GM12875 (cell line): ENCODE measurements at regions not wholly inside any gene's neighbourhood (a gene's known extent, or its start where the extent isn't known, plus 50 kb on each side); places are given as distances from the start of the nearest gene placed in this dataset.

Source experiments
- H3K4me3 ChIP-seq: one replicate; pipeline ENCODE4 v1.5.1; 2011; ENCODE audit warnings: low read depth, low read length, control low read depth
- TF ChIP-seq, protein P1 (sequence below): IDR thresholded peaks from 2 replicates; pipeline ENCODE4 v1.5.1; 2011; ENCODE audit warnings: low read depth, mild to moderate bottlenecking, control low read depth, inconsistent platforms, low read length, moderate library complexity, borderline replicate concordance; ENCODE audit not compliant: insufficient read depth

DNA sequence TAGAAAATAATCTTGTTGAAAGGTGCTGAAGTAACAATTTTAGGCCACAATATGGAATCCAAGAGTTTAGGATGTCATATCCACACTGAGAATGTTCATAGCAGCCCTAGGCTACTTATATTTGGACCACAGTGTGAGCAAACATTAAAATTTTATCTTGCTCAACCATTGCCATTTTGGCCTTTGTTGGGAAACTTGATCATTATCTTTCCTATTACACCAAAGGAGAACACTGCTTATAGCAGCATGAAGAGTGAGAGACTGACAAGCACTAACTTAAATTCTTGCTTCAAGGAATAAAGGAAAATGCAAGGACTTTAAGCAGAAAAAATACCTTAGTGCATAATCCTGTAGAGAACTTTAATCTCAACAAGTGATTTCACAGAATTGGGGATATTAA is 86.3 kb upstream of the LRRTM4 start:
- no peak overlapping the region for H3K4me3 ChIP-seq
- TF ChIP-seq, protein P1, sequence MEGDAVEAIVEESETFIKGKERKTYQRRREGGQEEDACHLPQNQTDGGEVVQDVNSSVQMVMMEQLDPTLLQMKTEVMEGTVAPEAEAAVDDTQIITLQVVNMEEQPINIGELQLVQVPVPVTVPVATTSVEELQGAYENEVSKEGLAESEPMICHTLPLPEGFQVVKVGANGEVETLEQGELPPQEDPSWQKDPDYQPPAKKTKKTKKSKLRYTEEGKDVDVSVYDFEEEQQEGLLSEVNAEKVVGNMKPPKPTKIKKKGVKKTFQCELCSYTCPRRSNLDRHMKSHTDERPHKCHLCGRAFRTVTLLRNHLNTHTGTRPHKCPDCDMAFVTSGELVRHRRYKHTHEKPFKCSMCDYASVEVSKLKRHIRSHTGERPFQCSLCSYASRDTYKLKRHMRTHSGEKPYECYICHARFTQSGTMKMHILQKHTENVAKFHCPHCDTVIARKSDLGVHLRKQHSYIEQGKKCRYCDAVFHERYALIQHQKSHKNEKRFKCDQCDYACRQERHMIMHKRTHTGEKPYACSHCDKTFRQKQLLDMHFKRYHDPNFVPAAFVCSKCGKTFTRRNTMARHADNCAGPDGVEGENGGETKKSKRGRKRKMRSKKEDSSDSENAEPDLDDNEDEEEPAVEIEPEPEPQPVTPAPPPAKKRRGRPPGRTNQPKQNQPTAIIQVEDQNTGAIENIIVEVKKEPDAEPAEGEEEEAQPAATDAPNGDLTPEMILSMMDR: no peak

DNA sequence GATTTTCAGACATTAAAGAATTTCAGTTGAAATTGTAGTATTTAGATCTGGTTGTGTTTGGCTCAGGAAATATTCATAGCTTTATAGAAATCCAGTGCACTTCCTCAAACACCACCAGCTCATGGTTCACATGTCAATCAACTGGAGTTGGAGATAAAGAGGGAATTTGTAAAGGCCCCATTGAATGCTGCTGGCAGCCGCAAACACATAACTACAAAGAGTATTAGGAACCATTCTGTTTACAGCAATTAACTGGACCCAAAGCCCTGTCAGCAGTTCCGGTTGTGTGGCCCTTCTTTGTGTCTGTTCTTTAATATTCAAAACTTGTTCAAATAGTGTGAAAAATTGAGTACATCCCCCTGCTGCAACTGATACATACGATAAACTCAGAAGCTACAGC is 107.4 kb upstream of the LRRTM4 start:
- H3K4me3 ChIP-seq: no peak overlapping the region
- TF ChIP-seq, protein P1: no peak

DNA sequence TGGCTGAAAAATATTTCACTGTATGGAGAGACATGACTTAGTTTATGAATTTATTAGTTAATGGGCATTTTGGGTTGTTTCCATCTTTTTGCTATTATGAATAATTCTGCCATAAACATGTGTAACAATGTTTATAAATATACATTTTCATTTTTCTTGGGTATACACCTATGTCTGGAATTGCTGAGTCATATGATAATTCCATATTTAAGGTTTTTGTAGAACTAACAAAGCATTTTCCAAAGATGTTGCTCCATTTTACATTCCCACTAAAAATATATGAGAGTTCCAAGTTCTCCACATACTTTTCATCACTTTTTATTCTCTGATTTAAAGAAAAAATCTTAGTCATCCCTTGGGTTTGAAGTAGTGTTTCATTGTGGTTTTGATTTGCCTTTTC is 108.8 kb upstream of the LRRTM4 start:
- H3K4me3 ChIP-seq: no peak overlapping the region
- TF ChIP-seq, protein P1: no peak

DNA sequence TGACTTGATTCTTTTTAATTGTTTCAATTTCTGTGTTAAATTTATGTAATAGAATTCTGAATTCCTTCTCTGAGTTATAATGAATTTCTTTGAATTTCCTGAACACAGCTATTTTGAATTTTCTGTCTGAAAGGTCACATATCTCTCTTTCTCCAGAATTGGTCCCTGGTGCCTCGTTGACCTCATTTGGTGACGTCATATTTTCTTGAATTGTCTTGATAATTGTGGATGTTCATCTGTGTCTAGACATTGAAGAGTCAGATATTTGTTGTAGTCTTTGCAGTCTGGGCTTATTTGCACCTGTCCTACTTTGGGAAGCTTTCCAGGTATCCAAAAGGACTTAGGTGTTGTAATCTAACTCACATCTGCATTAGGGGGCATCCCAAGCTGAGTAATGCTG is 111.4 kb upstream of the LRRTM4 start:
- no peak overlapping the region for H3K4me3 ChIP-seq
- TF ChIP-seq, protein P1: no peak

DNA sequence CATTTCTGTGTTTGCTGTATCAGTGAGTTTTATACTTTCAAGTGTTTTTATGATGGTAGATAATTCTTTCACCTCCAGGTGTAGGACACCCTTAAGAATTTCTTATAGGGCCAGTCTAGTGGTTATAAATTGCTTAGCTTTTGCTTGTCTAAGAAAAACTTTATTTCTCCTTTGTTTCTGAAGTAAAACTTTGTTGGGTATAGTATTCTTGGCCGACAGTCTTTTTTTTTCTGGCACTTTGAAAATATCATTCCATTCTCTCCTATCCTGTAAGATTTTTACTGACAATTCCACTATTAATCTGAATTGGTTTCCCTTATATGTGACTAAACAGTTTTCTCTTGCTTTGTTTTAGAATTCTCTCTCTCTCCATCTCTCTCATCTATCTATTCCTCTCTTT is 118.7 kb upstream of the LRRTM4 start:
- H3K4me3 ChIP-seq: no peak overlapping the region
- TF ChIP-seq, protein P1: no peak

DNA sequence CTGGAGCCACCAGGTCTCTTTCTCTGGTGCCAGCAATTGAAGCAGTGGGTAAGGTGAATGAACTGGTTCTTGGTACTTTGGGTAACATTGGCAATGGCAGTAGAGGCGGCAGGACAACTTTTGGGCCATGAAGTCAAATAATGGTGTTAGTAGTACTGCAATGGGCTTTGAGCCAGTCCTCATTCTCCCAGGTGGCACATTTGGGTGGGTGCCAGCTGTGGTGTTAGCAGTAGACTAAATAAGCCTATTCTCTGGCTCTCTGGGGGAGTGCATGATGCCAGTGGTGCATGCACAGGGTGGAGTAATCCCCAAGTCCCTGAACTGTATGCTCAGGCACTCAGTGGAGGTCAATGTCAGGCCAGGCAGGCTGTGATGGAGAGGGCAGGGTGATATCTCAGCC is 120.2 kb upstream of the LRRTM4 start:
- TF ChIP-seq, protein P1: no peak
- no peak overlapping the region for H3K4me3 ChIP-seq

DNA sequence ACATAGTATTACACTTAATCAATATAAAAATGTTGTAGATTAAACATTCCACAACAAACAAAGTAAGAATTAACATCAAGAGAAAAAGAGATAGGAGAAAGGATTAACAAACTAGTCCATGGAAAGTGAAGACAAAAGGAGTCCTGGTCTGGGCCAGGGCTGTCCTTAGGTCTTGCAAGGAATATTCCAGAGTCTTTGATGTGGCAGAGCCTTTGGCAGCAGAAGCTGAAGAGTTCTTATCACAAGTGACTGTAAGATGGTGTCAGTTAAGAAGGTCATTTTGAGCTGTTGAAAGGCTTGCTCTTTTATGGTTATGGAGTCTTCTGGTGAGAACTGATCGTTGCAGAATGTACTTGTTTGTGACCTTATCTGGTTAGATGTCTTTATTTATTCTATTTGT is 127.7 kb upstream of the LRRTM4 start:
- no peak overlapping the region for H3K4me3 ChIP-seq
- TF ChIP-seq, protein P1: no peak
